HEK293 (cell line): ENCODE measurements at regions not wholly inside any gene's neighbourhood (a gene's known extent, or its start where the extent isn't known, plus 50 kb on each side); places are given as distances from the start of the nearest gene placed in this dataset.

ENCODE experiments used
- CTCF ChIA-PET: fragments of 350-600 bp; formaldehyde crosslinking; extraction: SDS; loops from one replicate; lab custom pipeline; 2021; ENCODE audit warnings: antibody characterized with exemption; lab: Yijun Ruan, JAX
- POLR2A ChIA-PET: fragments of 300-600 bp; formaldehyde crosslinking; extraction: SDS; loops from one replicate; lab custom pipeline; 2020; ENCODE audit warnings: antibody characterized with exemption, inconsistent platforms; lab: Yijun Ruan, JAX
- H3K27ac ChIP-seq: fragments of 200-500 bp; sonication (Bioruptor generic); 2 replicates; pipeline ENCODE4 v1.5.1; 2014; ENCODE audit warnings: low read depth, low read length, control low read depth, inconsistent platforms; ENCODE audit errors: extremely low read depth
- H3K36me3 ChIP-seq, 2 experiments: fragments of 200-500 bp in 1 of 2; sonication (Bioruptor generic) in 1 of 2; 1 replicate in 1 of 2; 2 replicates in 1 of 2; pipeline ENCODE4 v1.5.1; 2014 to 2017; ENCODE audit warnings: inconsistent platforms in 2 of 2, low read length in 2 of 2; ENCODE audit not compliant: control insufficient read depth in 2 of 2, insufficient read depth in 1 of 2
- H3K4me1 ChIP-seq: fragments of 200-500 bp; sonication (Bioruptor generic); 2 replicates; pipeline ENCODE4 v1.5.1; 2014; ENCODE audit warnings: mild to moderate bottlenecking, low read length, inconsistent platforms; ENCODE audit not compliant: control insufficient read depth, insufficient read depth
- H3K4me3 ChIP-seq: 2 replicates; pipeline ENCODE4 v1.5.1; 2011; ENCODE audit warnings: low read depth, mild to moderate bottlenecking, control low read depth, low read length, moderate library complexity
- H3K9me3 ChIP-seq: fragments of 200-500 bp; sonication (Bioruptor generic); 2 replicates; pipeline ENCODE4 v1.5.1; 2014; ENCODE audit warnings: low read depth, low read length, inconsistent platforms; ENCODE audit not compliant: control insufficient read depth, insufficient read depth
- HIC1 ChIP-seq: fragments of 450-650 bp; formaldehyde crosslinking; IDR thresholded peaks from 2 replicates; pipeline ENCODE4 v1.5.1; 2016; ENCODE audit warnings: missing biosample characterization, missing genetic modification characterization
- INSM2 ChIP-seq: fragments of 450-650 bp; formaldehyde crosslinking; IDR thresholded peaks from 2 replicates; pipeline ENCODE4 v1.5.1; 2016; ENCODE audit warnings: missing biosample characterization, missing genetic modification characterization
- MYNN ChIP-seq: fragments of 450-650 bp; formaldehyde crosslinking; IDR thresholded peaks from 2 replicates; pipeline ENCODE4 v1.5.1; 2016; ENCODE audit warnings: missing biosample characterization, missing genetic modification characterization, borderline replicate concordance
- PRDM2 ChIP-seq: fragments of 450-650 bp; formaldehyde crosslinking; IDR thresholded peaks from 2 replicates; pipeline ENCODE4 v1.5.1; 2016; ENCODE audit warnings: missing biosample characterization, missing genetic modification characterization, borderline replicate concordance
- SETDB1 ChIP-seq: IDR thresholded peaks from one replicate; pipeline ENCODE4 v1.6.1; 2017; ENCODE audit warnings: mild to moderate bottlenecking, low read length, moderate library complexity, mixed read lengths; ENCODE audit not compliant: insufficient read length
- ZFP37 ChIP-seq: fragments of 450-650 bp; formaldehyde crosslinking; IDR thresholded peaks from 2 replicates; pipeline ENCODE4 v1.5.1; 2016; ENCODE audit warnings: missing biosample characterization, missing genetic modification characterization
- ZNF121 ChIP-seq: fragments of 450-650 bp; formaldehyde crosslinking; IDR thresholded peaks from 2 replicates; pipeline ENCODE4 v1.5.1; 2016; ENCODE audit warnings: missing biosample characterization, missing genetic modification characterization
- ZNF175 ChIP-seq: fragments of 450-650 bp; formaldehyde crosslinking; IDR thresholded peaks from 2 replicates; pipeline ENCODE4 v1.5.1; 2016; ENCODE audit warnings: missing biosample characterization, missing genetic modification characterization
- ZNF23 ChIP-seq: fragments of 450-650 bp; formaldehyde crosslinking; IDR thresholded peaks from 2 replicates; pipeline ENCODE4 v1.5.1; 2016; ENCODE audit warnings: missing biosample characterization, missing genetic modification characterization, borderline replicate concordance
- ZNF311 ChIP-seq: fragments of 450-650 bp; formaldehyde crosslinking; IDR thresholded peaks from 2 replicates; pipeline ENCODE4 v1.5.1; 2017; ENCODE audit warnings: missing biosample characterization, missing genetic modification characterization, borderline replicate concordance
- ZNF341 ChIP-seq: fragments of 450-650 bp; formaldehyde crosslinking; IDR thresholded peaks from 2 replicates; pipeline ENCODE4; 2016; ENCODE audit warnings: low read depth, missing biosample characterization, missing genetic modification characterization
- ZNF514 ChIP-seq: fragments of 450-650 bp; formaldehyde crosslinking; IDR thresholded peaks from 2 replicates; pipeline ENCODE4 v1.5.1; 2016; ENCODE audit warnings: missing biosample characterization, missing genetic modification characterization
- ZNF530 ChIP-seq: fragments of 450-650 bp; formaldehyde crosslinking; IDR thresholded peaks from 2 replicates; pipeline ENCODE4 v1.5.1; 2016; ENCODE audit warnings: low read depth, missing biosample characterization, missing genetic modification characterization
- ZNF548 ChIP-seq: fragments of 450-650 bp; formaldehyde crosslinking; IDR thresholded peaks from 2 replicates; pipeline ENCODE4 v1.5.1; 2016; ENCODE audit warnings: missing biosample characterization, missing genetic modification characterization
- ZNF555 ChIP-seq: fragments of 450-650 bp; formaldehyde crosslinking; conservative IDR thresholded peaks from 2 replicates; pipeline ENCODE4 v1.5.1; 2017; ENCODE audit warnings: missing biosample characterization, mild to moderate bottlenecking, missing genetic modification characterization, inconsistent platforms
- ZNF623 ChIP-seq: fragments of 450-650 bp; formaldehyde crosslinking; IDR thresholded peaks from 2 replicates; pipeline ENCODE4 v1.5.1; 2016; ENCODE audit warnings: missing biosample characterization, missing genetic modification characterization
- ZNF624 ChIP-seq: fragments of 450-650 bp; formaldehyde crosslinking; IDR thresholded peaks from 2 replicates; pipeline ENCODE4 v1.5.1; 2017; ENCODE audit warnings: missing biosample characterization, missing genetic modification characterization
- ZNF76 ChIP-seq: fragments of 450-650 bp; formaldehyde crosslinking; IDR thresholded peaks from 2 replicates; pipeline ENCODE4; 2016; ENCODE audit warnings: low read depth, missing biosample characterization, missing genetic modification characterization, borderline replicate concordance
- ZSCAN30 ChIP-seq: fragments of 450-650 bp; IDR thresholded peaks from 2 replicates; pipeline ENCODE4 v1.5.1; 2018; ENCODE audit warnings: missing biosample characterization, mild to moderate bottlenecking, missing genetic modification characterization, moderate library complexity

GRCh38 chr15:69747193-69747592 lies 294.6 kb downstream of the RPLP1 start:
- Histone ChIP-seq H3K27ac (no peak overlapping the region), H3K4me1 (no peaks in the 10 kb centered on the region), H3K9me3 (no peaks in the 10 kb centered on the region), H3K36me3 (no peaks in the 10 kb centered on the region), H3K4me3 (no peak overlapping the region)
- TF ChIP-seq ZNF624 (tag by site-specific recombination) (no peak), ZNF23 (tag by site-specific recombination) (no peak), ZNF175 (no peak), SETDB1 (no peak), ZNF121 (tag by site-specific recombination) (no peak)
- ChIA-PET POLR2A (no interaction called here), CTCF (interaction anchor here (1.2 kb wide), 1 partner anchor 15 kb away, joined by 4 read pairs; no protein-coding TSS in a partner anchor)

GRCh38 chr15:69748131-69748530 lies 295.5 kb downstream of the RPLP1 start:
- ChIA-PET POLR2A (no interaction called here), CTCF (interaction anchor here (0.6 to 1.2 kb wide), 5 partner anchors 10 to 1442 kb away, joined by 3 to 5 read pairs (median 3); no protein-coding TSS in a partner anchor)
- Histone ChIP-seq H3K4me3 (no peak overlapping the region), H3K4me1 (no peaks in the 10 kb centered on the region), H3K27ac (no peak overlapping the region), H3K36me3 (no peaks in the 10 kb centered on the region), H3K9me3 (no peaks in the 10 kb centered on the region)
- TF ChIP-seq ZSCAN30 (tag by site-specific recombination) (no peak), ZNF555 (tag by site-specific recombination) (no peak), ZNF530 (tag by site-specific recombination) (no peak), PRDM2 (no peak), ZNF76 (no peak), ZNF514 (no peak), HIC1 (no peak), ZNF548 (tag by site-specific recombination) (no peak), ZNF311 (tag by site-specific recombination) (no peak), ZNF623 (tag by site-specific recombination) (no peak), ZNF341 (tag by site-specific recombination) (no peak), ZFP37 (no peak), INSM2 (tag by site-specific recombination) (no peak), MYNN (tag by site-specific recombination) (no peak)
